ENCODE measurements at regions not wholly inside any gene's neighbourhood (a gene's known extent, or its start where the extent isn't known, plus 50 kb on each side); places are given as distances from the start of the nearest gene placed in this dataset.

- DNase-seq, result no peak
These were observed 1045.9 kb downstream of the VRK1 start for GRCh38 chr14:97843066-97843465.

- DNase-seq, result no peak
These were observed 1046.9 kb downstream of the VRK1 start for GRCh38 chr14:97844042-97844441.

GRCh38 chr14:97846156-97846555 is 1049.0 kb downstream of the VRK1 start:
- DNase-seq, result no peak

- no peak for DNase-seq
These were observed 1051.3 kb downstream of the VRK1 start for GRCh38 chr14:97848317-97848980.

- DNase-seq, result no peak
These were observed 1053.3 kb downstream of the VRK1 start for GRCh38 chr14:97850466-97850865.

GRCh38 chr14:97850886-97851285 is 1053.7 kb downstream of the VRK1 start:
- DNase-seq, result no peak

- peak; percentile 0 for DNase-seq
These were observed 1054.3 kb downstream of the VRK1 start for GRCh38 chr14:97851428-97851995.

GRCh38 chr14:97854918-97855317 is 1057.7 kb downstream of the VRK1 start:
- no peak for DNase-seq

GRCh38 chr14:97866195-97866594 is 1069.0 kb downstream of the VRK1 start:
- DNase-seq, result no peak

- no peak for DNase-seq
These were observed 1069.5 kb downstream of the VRK1 start for GRCh38 chr14:97866664-97867063.

- no peak for DNase-seq
These were observed 1076.1 kb downstream of the VRK1 start for GRCh38 chr14:97873291-97873690.

GRCh38 chr14:97874394-97874793 is 1077.2 kb downstream of the VRK1 start:
- no peak for DNase-seq

- no peak for DNase-seq
These were observed 1081.0 kb downstream of the VRK1 start for GRCh38 chr14:97878206-97878605.

GRCh38 chr14:97878727-97879126 is 1081.5 kb downstream of the VRK1 start:
- DNase-seq, result no peak

- no peak for DNase-seq
These were observed 1090.5 kb downstream of the VRK1 start for GRCh38 chr14:97887690-97888089.

GRCh38 chr14:97888331-97888730 is 1091.1 kb downstream of the VRK1 start:
- DNase-seq, result no peak

- no peak for DNase-seq
These were observed 1094.3 kb downstream of the VRK1 start for GRCh38 chr14:97891515-97891914.

GRCh38 chr14:97894552-97894951 is 1097.4 kb downstream of the VRK1 start:
- DNase-seq, result no peak

- no peak for DNase-seq
These were observed 1103.1 kb downstream of the VRK1 start for GRCh38 chr14:97900196-97900854.

GRCh38 chr14:97902630-97903029 is 1105.4 kb downstream of the VRK1 start:
- DNase-seq, result no peak

GRCh38 chr14:97903821-97904220 is 1106.6 kb downstream of the VRK1 start:
- no peak for DNase-seq

GRCh38 chr14:97912217-97912616 is 1115.0 kb downstream of the VRK1 start:
- no peak for DNase-seq

GRCh38 chr14:97916100-97916499 is 1118.9 kb downstream of the VRK1 start:
- no peak for DNase-seq
